HG02759 (cell line): ENCODE measurements at regions not wholly inside any gene's neighbourhood (a gene's known extent, or its start where the extent isn't known, plus 50 kb on each side); places are given as distances from the start of the nearest gene placed in this dataset.

Experiments used
- ATAC-seq: cut with Tn5 transposase; IDR thresholded peaks from one replicate; pipeline ENCODE4 v1.9.1; 2021; ENCODE audit warnings: mild to moderate bottlenecking, moderate library complexity; ENCODE audit not compliant: unreplicated experiment

DNA sequence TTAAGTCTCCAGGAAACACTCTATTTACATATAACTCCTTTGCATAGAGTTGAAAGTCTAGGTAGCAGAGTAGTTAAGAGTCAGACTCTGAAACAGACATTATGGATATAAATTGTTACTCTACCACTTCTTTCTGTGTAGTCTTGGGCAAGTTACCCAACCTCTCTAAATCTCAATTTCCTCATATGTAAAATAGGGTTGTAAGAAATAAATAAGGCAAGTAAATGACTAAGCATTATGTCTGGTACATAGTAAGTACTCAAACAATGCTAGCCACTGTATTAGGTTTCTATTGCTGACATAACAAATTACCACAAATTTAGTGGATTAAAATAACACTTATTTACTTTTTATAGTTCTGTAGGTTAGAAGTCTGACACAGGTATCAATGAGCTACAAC is 394.1 kb downstream of the PRDM5 start:
- no peak for ATAC-seq

DNA sequence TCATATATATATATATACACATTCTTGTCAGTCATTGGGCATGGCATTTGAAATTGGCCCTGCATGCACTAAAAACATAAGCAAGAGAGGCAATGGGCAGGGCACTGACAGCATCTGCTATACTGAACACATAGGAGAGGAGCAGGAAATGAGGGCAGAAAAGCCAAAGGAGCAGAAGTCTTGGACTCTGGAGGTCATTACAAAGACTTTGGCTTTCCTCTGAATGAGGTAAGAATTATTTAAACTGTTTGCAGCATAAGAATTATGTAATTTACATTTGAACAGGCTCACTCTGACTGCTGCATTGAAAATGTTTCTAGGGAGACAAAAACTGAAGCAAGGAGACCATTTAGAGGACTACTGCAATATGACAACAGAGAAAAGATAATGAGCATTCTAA is 396.5 kb downstream of the PRDM5 start:
- ATAC-seq: no peak

DNA sequence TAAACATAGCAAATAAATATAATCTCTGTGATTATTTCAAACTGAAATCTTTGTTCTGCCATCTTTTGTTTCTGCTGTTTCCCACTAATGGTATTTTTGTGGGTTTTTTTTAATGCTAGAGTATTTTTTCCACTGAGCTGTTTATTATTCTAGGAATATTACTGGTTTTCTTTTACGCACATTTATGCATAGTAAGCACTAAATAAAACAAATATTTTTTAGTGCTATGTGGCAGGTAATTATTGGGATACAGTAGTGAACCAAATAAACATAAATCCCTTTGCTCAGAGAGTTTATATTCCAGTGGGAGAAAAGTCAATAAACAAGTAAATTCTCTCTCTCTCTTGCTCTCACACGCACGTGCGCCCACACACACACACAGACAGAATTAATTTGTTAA is 397.4 kb downstream of the PRDM5 start:
- ATAC-seq: no peak

GRCh38 chr4:120524237-120524636 is 398.3 kb downstream of the PRDM5 start:
- no peak for ATAC-seq

DNA sequence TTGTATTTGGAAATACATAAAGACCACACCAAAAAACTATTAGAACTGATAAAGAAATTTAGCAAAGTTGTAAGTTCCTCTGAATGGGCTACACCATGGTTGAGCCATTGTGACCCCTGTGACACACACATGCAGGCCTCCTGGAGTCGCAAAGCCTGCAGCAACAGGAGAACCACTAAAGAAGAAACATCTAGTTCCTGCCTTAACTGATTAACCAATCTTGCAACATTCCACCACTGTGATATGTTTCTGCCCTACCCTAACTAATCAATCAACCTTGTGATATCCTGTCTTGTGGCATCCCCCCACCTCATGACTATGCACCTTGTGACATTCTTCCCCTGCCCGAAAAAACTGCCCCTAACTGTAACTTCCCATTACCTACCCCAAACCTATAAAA is 401.8 kb downstream of the PRDM5 start:
- no peak for ATAC-seq

DNA sequence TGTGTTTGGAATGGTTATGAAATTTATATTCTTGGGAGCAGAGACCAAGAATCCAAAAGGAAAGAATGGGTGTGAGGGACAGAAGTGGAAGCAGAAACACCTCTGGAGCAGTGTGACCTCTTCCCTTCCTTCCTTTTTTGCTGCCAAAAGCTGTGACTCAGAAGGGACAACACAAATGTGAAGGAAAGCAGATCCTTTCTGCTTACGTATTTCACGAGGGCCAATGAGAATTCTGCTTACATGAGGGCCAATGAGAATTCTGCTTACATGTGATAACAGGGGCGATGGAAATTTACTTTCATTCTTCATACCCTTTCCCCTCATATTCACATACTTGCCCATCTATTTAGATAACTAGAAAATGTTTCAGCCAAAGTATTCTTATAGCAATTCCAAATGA is 404.6 kb downstream of the PRDM5 start:
- ATAC-seq: no peak

- no peak for ATAC-seq
Observed at GRCh38 chr4:120509719-120510118, 412.8 kb downstream of the PRDM5 start.

- ATAC-seq: no peak
Observed at GRCh38 chr4:120509222-120509621, 413.3 kb downstream of the PRDM5 start.

GRCh38 chr4:120508036-120508435 is 414.5 kb downstream of the PRDM5 start:
- ATAC-seq: no peak

GRCh38 chr4:120506536-120506935 is 416.0 kb downstream of the PRDM5 start:
- no peak for ATAC-seq

DNA sequence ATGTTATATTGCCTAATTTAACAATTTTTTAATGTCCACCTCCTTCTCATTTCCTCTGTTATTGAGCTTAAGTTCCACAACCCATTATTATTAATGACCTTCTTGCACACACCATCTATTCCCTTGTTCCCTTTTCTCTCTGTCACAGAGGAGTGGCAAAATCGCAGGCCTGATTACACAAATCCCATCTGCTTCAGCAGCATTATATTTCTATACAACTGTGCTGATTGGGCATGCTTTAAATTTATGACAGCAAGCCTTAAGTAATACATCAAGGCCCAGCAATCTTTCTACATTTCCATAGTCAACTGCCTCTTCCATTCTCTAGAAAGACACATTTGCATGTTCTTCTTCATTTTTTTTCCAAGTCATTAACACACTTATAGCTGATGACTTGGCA is 423.8 kb downstream of the PRDM5 start:
- ATAC-seq: no peak

DNA sequence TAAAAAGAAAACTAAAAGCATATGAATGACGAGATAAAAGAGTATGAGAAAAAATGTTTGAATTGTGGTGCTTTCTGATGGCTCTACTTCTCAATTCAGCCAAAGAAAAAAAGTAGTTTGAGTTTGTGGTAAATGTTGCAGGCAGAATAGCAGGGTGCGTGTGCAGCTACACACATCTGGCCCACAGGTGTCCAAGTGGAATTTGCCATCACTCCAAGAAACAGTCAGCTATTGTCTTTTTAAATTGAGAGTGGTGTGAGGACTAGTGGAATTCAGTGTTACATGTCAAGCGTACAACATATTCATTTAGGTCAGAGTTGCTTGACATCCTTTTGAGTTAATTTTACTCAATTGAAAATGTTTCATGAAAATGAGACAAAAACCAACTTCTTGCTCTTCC is 424.8 kb upstream of the MAD2L1 start:
- no peak for ATAC-seq

- no peak for ATAC-seq
Observed at GRCh38 chr4:120481756-120482155, 415.1 kb upstream of the MAD2L1 start.

- ATAC-seq: no peak
Observed at GRCh38 chr4:120472447-120473131, 405.9 kb upstream of the MAD2L1 start.

GRCh38 chr4:120466429-120466828 is 399.8 kb upstream of the MAD2L1 start:
- no peak for ATAC-seq

DNA sequence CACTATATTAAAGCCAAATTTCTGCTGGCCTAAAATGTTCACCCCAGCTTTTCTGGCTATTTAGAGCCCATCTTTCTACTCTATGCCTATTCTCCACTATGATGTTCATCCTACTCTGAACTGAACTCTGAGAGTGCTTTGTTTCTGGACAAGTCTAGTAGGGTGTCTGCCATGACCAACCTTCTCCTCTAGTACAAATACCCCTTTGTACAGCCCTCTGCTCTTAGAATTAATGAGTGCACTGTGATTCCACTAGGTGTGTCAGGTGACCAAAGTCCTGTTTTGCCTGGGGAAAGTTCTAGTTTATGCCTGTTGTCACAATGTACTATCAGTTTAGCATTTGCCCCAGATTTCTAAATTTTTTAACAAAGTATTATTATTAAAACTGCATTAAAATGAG is 388.1 kb upstream of the MAD2L1 start:
- ATAC-seq: no peak

DNA sequence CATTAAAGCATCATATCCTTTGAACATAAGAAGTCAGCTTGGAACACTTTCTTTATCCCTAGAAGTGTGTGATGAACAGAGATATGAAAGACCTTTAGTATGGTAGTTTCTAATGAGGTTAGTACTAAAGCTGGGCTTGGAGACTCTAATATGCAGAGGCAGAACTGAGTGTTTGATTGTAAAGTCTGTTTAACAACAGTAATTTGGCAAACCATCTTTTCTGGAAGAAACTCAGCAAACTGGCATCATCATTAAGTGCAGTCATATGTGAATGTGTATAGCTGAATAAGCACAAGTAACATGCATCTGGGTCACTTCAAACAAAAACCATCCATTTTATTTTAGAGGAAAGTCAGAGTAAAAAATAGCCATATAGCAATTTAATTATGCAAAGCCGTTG is 385.9 kb upstream of the MAD2L1 start:
- no peak for ATAC-seq

DNA sequence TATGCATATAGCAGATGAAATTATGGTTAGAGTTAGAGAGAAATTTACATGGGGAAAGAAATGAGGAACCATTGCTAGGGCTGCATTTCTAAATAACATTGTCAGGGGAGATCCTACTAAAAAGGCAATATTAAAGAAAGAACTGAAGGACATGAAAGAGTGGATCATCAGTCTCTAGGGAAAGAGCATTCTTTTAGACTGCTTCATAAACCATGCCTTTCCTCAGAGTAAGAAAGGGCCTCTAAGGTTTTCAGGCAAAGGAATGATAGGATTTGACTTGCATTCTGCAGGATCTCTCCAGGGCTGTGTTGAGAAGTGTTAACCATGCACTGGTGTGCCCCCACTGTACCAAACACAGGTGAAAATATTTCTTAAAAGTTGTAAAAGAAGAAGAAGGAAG is 385.4 kb upstream of the MAD2L1 start:
- ATAC-seq: no peak

DNA sequence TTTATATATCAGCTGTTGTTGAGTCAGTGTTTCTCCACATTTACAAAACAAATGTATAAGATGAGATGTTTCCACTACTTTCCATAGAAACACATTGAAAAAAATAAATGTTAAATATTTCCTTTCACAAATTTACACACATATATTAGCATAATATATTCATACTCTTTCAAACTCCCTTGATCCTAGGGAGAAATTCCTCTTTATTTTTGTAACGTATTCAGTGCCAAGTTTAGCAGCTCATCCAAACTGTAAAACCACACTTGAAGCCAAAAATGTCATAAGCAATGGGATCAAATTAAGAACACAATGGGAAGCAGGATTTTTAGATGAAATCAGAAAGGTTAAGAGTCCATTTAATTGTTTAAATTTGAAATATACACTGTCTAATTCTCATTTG is 381.1 kb upstream of the MAD2L1 start:
- ATAC-seq: no peak

- peak; percentile 83 for ATAC-seq
Observed at GRCh38 chr4:120446051-120446567, 379.5 kb upstream of the MAD2L1 start.

- ATAC-seq: no peak
Observed at GRCh38 chr4:120445186-120445585, 378.5 kb upstream of the MAD2L1 start.

GRCh38 chr4:120443116-120443515 is 376.5 kb upstream of the MAD2L1 start:
- no peak for ATAC-seq

DNA sequence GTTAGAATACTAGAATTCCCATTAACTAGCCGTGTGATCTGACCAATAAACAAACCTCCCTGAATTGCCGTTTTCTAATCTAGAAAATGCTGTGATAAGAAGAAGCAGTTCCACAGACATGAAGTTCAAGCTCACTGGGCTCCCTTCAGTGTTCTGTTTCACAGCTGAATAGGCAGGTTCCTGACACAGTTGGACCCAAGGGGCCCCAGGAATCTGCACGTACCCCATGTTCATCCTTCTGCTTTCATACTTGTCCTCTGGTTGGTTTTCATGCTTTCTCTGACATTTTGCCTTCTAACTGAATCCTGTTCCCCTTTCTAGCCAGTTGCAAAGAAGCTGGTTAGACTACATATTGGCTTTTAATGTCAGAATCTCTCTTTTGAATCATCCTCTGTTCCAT is 374.1 kb upstream of the MAD2L1 start:
- no peak for ATAC-seq
